ENCODE measurements at regions not wholly inside any gene's neighbourhood (a gene's known extent, or its start where the extent isn't known, plus 50 kb on each side); places are given as distances from the start of the nearest gene placed in this dataset.

GRCh38 chr7:8809320-8809719 lies 375.9 kb downstream of the NXPH1 start:
- TF ChIP-seq CTCF (IDR thresholded peaks at IDR 0.05; ENCODE audit: control insufficient read depth, insufficient read depth, low read depth, low read length, missing control alignments), result no peak
- no peak for DNase-seq (ENCODE audit: low read depth)
- H3K4me3 ChIP-seq (ENCODE audit: control insufficient read depth, low read depth, low read length), result no peak overlapping the region

- no peak overlapping the region for H3K4me3 ChIP-seq (ENCODE audit: control insufficient read depth, low read depth, low read length)
- DNase-seq (ENCODE audit: low read depth), result no peak
- no peak for TF ChIP-seq CTCF (IDR thresholded peaks at IDR 0.05; ENCODE audit: control insufficient read depth, insufficient read depth, low read depth, low read length, missing control alignments)
Measured at GRCh38 chr7:8817448-8818036, 384.1 kb downstream of the NXPH1 start.

- no peak for DNase-seq (ENCODE audit: low read depth)
- no peak overlapping the region for H3K4me3 ChIP-seq (ENCODE audit: control insufficient read depth, low read depth, low read length)
- TF ChIP-seq CTCF (IDR thresholded peaks at IDR 0.05; ENCODE audit: control insufficient read depth, insufficient read depth, low read depth, low read length, missing control alignments), result no peak
Measured at GRCh38 chr7:8818406-8818805, 385.0 kb downstream of the NXPH1 start.

- no peak for DNase-seq (ENCODE audit: low read depth)
- TF ChIP-seq CTCF (IDR thresholded peaks at IDR 0.05; ENCODE audit: control insufficient read depth, insufficient read depth, low read depth, low read length, missing control alignments), result no peak
- no peak overlapping the region for H3K4me3 ChIP-seq (ENCODE audit: control insufficient read depth, low read depth, low read length)
Measured at GRCh38 chr7:8822595-8822994, 389.2 kb downstream of the NXPH1 start.

GRCh38 chr7:8823486-8823885 lies 390.1 kb downstream of the NXPH1 start:
- no peak for DNase-seq (ENCODE audit: low read depth)
- no peak for TF ChIP-seq CTCF (IDR thresholded peaks at IDR 0.05; ENCODE audit: control insufficient read depth, insufficient read depth, low read depth, low read length, missing control alignments)
- no peak overlapping the region for H3K4me3 ChIP-seq (ENCODE audit: control insufficient read depth, low read depth, low read length)

GRCh38 chr7:8827329-8827728 lies 393.9 kb downstream of the NXPH1 start:
- H3K4me3 ChIP-seq (ENCODE audit: control insufficient read depth, low read depth, low read length), result no peak overlapping the region
- no peak for DNase-seq (ENCODE audit: low read depth)
- TF ChIP-seq CTCF (IDR thresholded peaks at IDR 0.05; ENCODE audit: control insufficient read depth, insufficient read depth, low read depth, low read length, missing control alignments), result no peak

GRCh38 chr7:8829100-8829499 lies 395.7 kb downstream of the NXPH1 start:
- no peak for TF ChIP-seq CTCF (IDR thresholded peaks at IDR 0.05; ENCODE audit: control insufficient read depth, insufficient read depth, low read depth, low read length, missing control alignments)
- no peak overlapping the region for H3K4me3 ChIP-seq (ENCODE audit: control insufficient read depth, low read depth, low read length)
- no peak for DNase-seq (ENCODE audit: low read depth)

Data from AG09309 (cell line).